HG03575 (cell line): ENCODE measurements at regions not wholly inside any gene's neighbourhood (a gene's known extent, or its start where the extent isn't known, plus 50 kb on each side); places are given as distances from the start of the nearest gene placed in this dataset.
"Not testable (repeated sequence)": the region's sequence is repeated elsewhere in the genome, so short reads cannot be mapped to it uniquely, and the experiment has no call there.

Experiments
- ATAC-seq: cut with Tn5 transposase; IDR thresholded peaks from one replicate; pipeline ENCODE4 v1.9.1; 2021; ENCODE audit not compliant: unreplicated experiment, insufficient number of reproducible peaks, low FRiP score; ENCODE audit errors: extremely low read depth

GRCh38 chr13:71240911-71241310, 626.1 kb downstream of the DACH1 start:
- ATAC-seq, result no peak

DNA sequence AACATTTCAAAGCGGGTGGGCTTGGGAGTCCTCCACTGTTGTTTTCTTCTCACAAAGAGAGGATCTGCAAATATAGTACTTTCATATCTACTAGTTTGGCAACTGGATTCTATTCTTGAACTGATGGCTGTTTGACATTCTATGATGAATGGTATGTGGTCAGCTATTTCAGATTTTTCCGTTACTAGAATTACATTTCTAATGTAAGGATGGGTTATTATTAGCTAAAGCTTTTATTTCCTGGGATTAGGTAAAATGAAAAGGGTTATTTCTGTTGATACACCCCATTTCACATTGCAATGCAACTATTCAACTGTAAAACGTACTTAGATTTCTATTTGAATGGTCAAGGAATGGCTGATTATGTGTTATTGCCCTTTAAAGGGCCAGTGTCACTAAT, 629.7 kb downstream of the DACH1 start:
- no peak for ATAC-seq

GRCh38 chr13:71219698-71220415, 647.1 kb downstream of the DACH1 start:
- no peak for ATAC-seq

DNA sequence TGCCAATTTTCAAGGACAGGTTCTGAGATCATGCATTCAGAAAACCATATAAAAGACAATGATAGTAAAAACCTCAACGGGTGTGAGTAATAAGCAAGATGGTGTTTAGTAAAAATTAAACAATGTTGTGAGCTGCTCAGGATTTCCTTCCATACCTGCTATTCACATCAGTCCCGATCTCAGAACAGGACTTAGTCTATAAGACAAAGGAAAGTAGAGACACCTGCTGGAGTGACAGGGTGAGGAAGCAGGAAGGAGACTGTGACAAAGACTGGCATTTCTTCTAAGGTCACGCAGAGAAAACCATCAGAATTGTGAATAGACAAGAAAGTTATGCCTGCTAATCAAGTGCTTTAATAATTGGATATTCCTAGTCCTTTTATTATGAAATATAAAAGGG, 648.0 kb downstream of the DACH1 start:
- ATAC-seq, result no peak

DNA sequence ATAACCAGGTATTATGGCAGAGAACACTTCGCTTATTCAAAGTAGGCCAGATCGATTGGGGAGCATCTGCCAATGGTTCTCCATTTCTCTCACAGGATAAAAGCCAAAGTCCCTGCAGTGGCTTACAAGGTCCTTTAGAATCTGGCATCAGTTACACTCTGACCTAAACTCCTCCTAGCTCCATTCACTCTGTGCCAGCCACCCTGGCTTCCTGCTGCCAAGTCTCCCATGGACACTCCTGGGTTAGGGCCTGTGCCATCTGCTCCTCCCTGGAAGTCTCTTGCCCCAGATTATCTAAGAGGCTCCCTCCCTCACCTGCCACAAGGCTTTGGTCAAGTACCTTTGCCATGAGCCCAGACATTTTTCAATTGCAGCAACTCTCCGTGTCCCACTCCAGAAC, 649.2 kb downstream of the DACH1 start:
- no peak for ATAC-seq

DNA sequence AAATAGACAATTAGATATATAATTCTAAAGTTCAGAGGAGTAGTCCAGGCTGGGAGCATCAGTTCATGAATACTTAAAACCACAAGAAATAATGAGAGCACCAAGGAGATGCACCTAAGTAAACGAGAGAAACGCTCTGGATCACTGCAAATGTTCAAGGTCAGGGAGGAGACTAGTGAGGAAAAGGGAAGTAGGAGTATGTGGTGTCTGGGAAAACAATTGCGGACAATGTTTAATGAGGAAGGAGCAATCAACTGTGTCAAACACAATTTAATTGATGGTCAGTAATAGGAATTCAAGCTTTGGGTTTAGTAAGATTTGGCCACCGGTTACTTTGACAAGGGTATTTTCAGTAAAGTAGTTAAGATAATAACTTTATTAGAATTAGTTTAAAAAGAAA, 652.2 kb downstream of the DACH1 start:
- no peak for ATAC-seq

DNA sequence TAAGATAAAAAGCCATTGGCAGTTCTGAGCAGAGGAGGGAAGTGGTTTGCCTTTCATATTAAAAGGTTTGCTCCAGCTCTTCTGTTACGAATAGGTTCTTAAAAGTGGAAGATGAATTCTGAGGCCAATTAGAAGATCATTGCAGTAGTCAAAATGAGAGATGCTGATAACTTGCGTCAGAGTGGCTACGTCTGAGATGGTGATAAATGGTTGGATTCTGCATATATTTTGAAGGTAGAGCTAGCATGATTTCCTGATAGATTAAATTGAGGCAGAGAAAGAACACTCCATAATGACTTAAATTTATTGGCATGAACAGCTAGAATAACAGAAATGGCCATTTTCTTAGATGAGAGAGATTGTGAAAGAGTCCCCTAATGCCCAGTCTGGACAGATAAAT, 652.6 kb downstream of the DACH1 start:
- no peak for ATAC-seq

DNA sequence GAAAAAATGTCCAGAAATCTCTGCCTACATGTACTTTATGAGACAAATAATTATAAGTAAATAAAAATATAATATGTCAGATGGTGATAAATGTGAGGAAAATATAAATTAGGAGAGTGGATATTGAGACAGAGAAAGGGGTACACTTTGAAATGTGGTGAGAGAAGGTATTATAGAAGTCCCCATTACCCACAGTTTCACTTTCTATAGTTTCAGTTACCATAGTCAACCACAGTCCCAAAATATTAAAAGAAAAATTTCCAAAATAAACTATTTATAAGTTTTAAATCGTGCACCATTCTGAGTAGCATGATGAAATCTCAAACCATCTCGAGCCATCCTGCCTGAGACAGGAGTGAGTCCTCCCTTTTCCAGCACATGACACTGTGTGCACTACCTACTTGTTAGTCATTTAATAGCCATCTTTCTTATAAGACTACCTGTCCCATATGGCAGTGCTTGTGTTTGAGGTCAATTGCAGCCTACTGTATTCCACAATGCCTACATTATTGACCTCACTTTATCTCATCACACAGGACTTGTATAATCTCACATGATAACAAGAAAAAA, 653.7 kb downstream of the DACH1 start:
- peak; percentile 86 for ATAC-seq

GRCh38 chr13:71210861-71211260, 656.1 kb downstream of the DACH1 start:
- ATAC-seq, result no peak

DNA sequence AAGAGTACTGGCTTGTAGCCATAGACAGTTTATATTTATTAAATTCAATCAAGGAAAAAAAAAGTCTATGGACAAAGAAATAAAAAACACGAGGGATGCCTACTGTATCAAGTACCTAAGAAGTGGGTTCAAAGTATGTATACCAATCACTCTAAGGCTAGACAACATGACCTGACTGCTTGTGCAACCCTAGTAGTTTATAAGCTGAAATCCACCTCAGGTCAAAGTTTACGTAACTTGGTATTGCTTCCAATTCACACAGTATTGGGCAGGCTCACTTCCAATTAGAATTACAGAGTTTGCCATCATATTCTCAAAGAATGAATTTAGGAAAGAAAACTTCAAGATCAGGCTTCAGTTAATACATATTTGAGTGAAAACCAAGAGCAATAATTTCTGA, 657.8 kb downstream of the DACH1 start:
- ATAC-seq, result no peak

GRCh38 chr13:71184583-71184982, 682.4 kb downstream of the DACH1 start:
- ATAC-seq, result not testable (repeated sequence)

GRCh38 chr13:71183352-71183751, 683.7 kb downstream of the DACH1 start:
- ATAC-seq, result not testable (repeated sequence)

- ATAC-seq, result no peak
Observed at GRCh38 chr13:71171740-71172139, 695.3 kb downstream of the DACH1 start.

- ATAC-seq, result no peak
Observed at GRCh38 chr13:71169180-71169579, 697.8 kb downstream of the DACH1 start.

GRCh38 chr13:71156550-71156949, 710.5 kb downstream of the DACH1 start:
- ATAC-seq, result no peak

DNA sequence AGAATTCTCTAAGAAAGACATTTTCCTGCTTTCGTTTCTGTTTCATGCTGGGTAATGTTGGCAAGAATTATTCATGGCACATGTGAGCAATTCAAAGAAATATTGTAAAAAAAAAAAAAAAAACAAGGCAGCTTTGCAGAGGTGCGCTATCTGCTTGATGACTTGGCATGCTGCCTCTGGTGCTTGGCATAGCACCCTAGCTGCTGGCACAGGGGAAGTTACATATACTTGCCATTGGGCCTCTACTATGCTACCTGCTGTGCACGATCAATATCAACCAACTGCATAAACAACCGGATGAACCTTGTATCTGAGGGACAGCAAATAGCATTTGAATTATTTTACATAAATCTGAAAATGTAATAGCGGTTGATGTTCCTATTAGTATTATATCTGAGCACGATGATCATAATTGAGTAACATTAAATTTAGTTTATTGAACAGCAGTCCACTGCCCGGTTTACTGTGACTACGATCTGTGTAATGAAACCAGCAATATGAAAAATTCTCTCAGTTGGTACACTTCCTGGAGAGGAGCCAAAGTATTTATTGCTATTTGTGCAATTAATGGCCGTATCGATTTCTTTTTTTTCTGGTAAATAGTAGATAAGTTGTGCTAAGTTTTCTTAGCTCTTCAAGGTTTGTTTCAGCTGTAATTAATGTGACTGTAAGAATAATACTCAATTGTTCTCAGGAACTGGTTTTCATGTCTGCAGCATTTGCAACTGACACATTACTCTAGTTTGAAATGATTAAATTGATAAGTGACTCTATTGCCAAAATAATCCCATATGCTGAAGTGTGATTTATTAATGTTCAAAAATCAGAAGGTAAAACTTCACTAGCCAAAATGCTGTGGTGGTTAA, 717.3 kb downstream of the DACH1 start:
- ATAC-seq, result no peak

- ATAC-seq, result no peak
Observed at GRCh38 chr13:71149046-71149445, 718.0 kb downstream of the DACH1 start.

DNA sequence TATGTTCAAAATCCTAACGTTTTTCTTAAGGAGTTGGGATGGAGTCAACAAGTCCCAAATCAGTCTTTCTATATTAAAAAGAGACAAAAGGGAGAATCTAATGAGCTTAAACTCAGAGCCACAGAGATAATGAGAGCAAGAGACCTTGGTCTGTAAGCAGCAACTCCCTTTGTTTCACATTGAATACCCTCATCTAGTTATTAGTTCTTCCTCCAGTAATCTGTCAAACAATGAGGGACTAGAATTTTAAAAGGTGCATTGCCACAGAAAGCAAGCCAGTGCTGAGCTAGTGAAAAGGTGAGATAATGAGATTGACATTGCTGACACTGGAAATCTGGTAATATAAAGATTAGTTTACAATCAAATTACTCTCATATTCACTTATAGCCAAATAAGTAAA, 718.6 kb downstream of the DACH1 start:
- ATAC-seq, result no peak

- no peak for ATAC-seq
Observed at GRCh38 chr13:71144883-71145282, 722.1 kb downstream of the DACH1 start.

DNA sequence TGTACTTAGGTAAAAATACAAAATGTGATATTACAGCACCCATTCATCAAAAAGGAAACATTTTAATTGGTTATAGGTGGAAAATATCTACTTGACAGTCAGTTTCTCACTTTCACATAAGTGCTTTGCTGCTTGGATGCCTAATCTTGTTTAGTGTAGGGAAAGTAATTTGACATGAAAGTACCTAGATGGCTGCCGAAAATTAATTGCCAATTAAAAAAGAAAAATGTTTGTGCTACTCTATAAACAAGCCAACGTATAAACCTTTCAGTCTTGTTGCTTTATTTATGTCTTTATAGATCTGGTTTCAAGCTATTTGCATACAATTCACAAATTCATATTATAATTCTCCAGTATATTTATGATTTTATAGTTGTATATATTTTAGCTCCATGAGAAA, 729.9 kb downstream of the DACH1 start:
- ATAC-seq, result no peak
